ENCODE measurements at regions not wholly inside any gene's neighbourhood (a gene's known extent, or its start where the extent isn't known, plus 50 kb on each side); places are given as distances from the start of the nearest gene placed in this dataset.

GRCh38 chr6:48389146-48390043 lies 278.4 kb upstream of the PTCHD4 start:
- TF ChIP-seq CTCF (conservative IDR thresholded peaks at IDR 0.05; ENCODE audit: low read depth, low read length) (no peak), EZH2 (IDR thresholded peaks at IDR 0.05; ENCODE audit: low read length, unreplicated experiment) (no peak), EZH2phosphoT487 (IDR thresholded peaks at IDR 0.05; ENCODE audit: borderline replicate concordance, low read length) (no peak)

Data from PC-3 (cell line).